ENCODE measurements at regions not wholly inside any gene's neighbourhood (a gene's known extent, or its start where the extent isn't known, plus 50 kb on each side); places are given as distances from the start of the nearest gene placed in this dataset.

DNA sequence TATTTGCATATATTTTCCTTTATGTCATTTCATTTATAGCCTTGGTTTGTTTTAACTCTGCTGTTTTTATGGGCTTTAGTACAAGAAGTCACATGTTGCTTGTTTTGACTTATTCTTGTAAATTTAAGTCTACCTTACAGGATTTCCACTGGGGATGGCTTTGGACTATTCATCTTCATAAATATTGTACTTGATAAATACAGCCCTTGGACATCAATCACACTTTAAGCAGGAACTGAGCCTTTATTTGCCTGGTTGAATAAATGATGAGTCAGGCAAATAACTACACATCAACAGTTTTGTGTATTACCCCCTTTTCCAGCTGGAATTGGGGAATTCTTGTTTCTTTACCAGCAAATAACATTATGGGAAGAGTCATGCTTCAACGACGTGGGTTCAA, 286.0 kb downstream of the CNTN3 start:
- Histone ChIP-seq H3K4me1 (replicated peaks; ENCODE audit: insufficient read depth) (no peaks in the 10 kb centered on the region), H3K27me3 (ENCODE audit: insufficient read depth, low read depth) (no peaks in the 10 kb centered on the region), H3K36me3 (ENCODE audit: low read depth) (no peaks in the 10 kb centered on the region), H3K4me3 (no peak overlapping the region), H3F3A (ENCODE audit: insufficient read depth, low read depth) (no peaks in the 10 kb centered on the region), H3K9me3 (ENCODE audit: insufficient read depth, low read depth) (no peaks in the 10 kb centered on the region), H3K79me2 (ENCODE audit: low read depth) (no peaks in the 10 kb centered on the region), H3K4me2 (no peak overlapping the region), H4K20me1 (ENCODE audit: insufficient read depth) (no peaks in the 10 kb centered on the region), H3K9me2 (ENCODE audit: insufficient read depth) (no peaks in the 10 kb centered on the region; the same call in 1 of the 2 replicates), H2AFZ (no peak overlapping the region), H3K27ac (no peak overlapping the region)
- intact Hi-C loops (cut with micrococcal nuclease; ENCODE audit: unreplicated experiment), result no loop called here
- BruUV-seq (replicated peaks), result no TSS peak
- DNase-seq, result no peak
- ChIA-PET POLR2A (ENCODE audit: unreplicated experiment) (no interaction called here), CTCF (no interaction called here)
- TF ChIP-seq, protein P1, sequence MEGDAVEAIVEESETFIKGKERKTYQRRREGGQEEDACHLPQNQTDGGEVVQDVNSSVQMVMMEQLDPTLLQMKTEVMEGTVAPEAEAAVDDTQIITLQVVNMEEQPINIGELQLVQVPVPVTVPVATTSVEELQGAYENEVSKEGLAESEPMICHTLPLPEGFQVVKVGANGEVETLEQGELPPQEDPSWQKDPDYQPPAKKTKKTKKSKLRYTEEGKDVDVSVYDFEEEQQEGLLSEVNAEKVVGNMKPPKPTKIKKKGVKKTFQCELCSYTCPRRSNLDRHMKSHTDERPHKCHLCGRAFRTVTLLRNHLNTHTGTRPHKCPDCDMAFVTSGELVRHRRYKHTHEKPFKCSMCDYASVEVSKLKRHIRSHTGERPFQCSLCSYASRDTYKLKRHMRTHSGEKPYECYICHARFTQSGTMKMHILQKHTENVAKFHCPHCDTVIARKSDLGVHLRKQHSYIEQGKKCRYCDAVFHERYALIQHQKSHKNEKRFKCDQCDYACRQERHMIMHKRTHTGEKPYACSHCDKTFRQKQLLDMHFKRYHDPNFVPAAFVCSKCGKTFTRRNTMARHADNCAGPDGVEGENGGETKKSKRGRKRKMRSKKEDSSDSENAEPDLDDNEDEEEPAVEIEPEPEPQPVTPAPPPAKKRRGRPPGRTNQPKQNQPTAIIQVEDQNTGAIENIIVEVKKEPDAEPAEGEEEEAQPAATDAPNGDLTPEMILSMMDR (conservative IDR thresholded peaks at IDR 0.05), result no peak
- TF ChIP-seq EZH2 (IDR thresholded peaks at IDR 0.05; ENCODE audit: low read depth), result no peak

DNA sequence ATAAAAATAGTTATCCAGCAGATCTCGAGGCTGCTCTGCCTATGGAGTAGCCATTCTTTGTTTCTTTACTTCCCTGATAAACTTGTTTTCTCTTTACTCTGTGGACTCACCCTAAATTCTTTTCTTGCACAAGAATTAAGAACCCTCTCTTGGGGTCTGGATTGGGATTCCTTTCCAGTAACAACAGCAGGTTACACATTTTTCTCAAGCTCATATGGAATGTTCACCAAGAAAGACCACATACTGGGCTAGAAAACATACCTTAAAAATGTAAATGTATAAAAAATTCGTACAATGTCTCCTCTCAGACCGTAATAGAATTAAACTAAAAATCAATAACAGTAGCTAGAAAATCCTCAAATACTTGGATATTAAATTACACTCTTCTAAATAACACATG, 299.2 kb downstream of the CNTN3 start:
- Histone ChIP-seq H2AFZ (no peak overlapping the region), H3K4me1 (replicated peaks; ENCODE audit: insufficient read depth) (no peaks in the 10 kb centered on the region), H3K9me3 (ENCODE audit: insufficient read depth, low read depth) (no peaks in the 10 kb centered on the region), H3K27ac (no peak overlapping the region), H3F3A (ENCODE audit: insufficient read depth, low read depth) (no peaks in the 10 kb centered on the region), H3K4me2 (no peak overlapping the region), H3K9me2 (ENCODE audit: insufficient read depth) (no peaks in the 10 kb centered on the region), H4K20me1 (ENCODE audit: insufficient read depth) (no peaks in the 10 kb centered on the region), H3K36me3 (ENCODE audit: low read depth) (no peaks in the 10 kb centered on the region), H3K27me3 (ENCODE audit: insufficient read depth, low read depth) (no peaks in the 10 kb centered on the region), H3K79me2 (ENCODE audit: low read depth) (no peaks in the 10 kb centered on the region), H3K4me3 (no peak overlapping the region)
- CTCF ChIA-PET, result no interaction called here
- intact Hi-C loops (cut with micrococcal nuclease; ENCODE audit: unreplicated experiment), result no loop called here
- POLR2A ChIA-PET (ENCODE audit: unreplicated experiment), result no interaction called here
- DNase-seq, result no peak
- no TSS peak for BruUV-seq (replicated peaks)
- TF ChIP-seq, protein P1 (conservative IDR thresholded peaks at IDR 0.05), result no peak
- TF ChIP-seq EZH2 (IDR thresholded peaks at IDR 0.05; ENCODE audit: low read depth), result no peak

DNA sequence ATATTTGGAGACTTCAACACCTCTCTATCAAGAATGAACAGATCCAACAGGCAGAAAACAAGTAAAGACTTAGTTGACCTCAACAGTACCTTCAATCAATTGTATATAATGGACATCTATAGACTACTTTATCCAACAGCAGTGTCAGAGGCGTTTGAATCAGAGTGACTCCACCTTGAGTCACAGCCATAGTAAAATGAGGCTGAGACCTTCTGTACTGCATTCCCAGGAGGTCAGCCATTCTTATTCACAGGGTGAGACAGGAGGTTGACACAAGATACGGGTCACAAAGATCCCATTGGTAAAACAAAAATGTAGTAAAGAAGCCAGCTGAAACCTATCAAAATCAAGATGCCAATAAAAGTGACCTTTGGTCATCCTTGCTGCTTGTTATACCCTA, 299.8 kb downstream of the CNTN3 start:
- DNase-seq, result no peak
- Histone ChIP-seq H3K27me3 (ENCODE audit: insufficient read depth, low read depth) (no peaks in the 10 kb centered on the region), H3F3A (ENCODE audit: insufficient read depth, low read depth) (no peaks in the 10 kb centered on the region), H3K79me2 (ENCODE audit: low read depth) (no peaks in the 10 kb centered on the region), H3K36me3 (ENCODE audit: low read depth) (no peaks in the 10 kb centered on the region), H3K27ac (no peak overlapping the region), H4K20me1 (ENCODE audit: insufficient read depth) (no peaks in the 10 kb centered on the region), H3K4me1 (replicated peaks; ENCODE audit: insufficient read depth) (no peaks in the 10 kb centered on the region), H3K9me2 (ENCODE audit: insufficient read depth) (no peaks in the 10 kb centered on the region), H2AFZ (no peak overlapping the region), H3K4me3 (no peak overlapping the region), H3K4me2 (no peak overlapping the region), H3K9me3 (ENCODE audit: insufficient read depth, low read depth) (no peaks in the 10 kb centered on the region)
- TF ChIP-seq, protein P1 (conservative IDR thresholded peaks at IDR 0.05), result no peak
- TF ChIP-seq EZH2 (IDR thresholded peaks at IDR 0.05; ENCODE audit: low read depth), result no peak
- POLR2A ChIA-PET (ENCODE audit: unreplicated experiment), result no interaction called here
- CTCF ChIA-PET, result no interaction called here
- intact Hi-C loops (cut with micrococcal nuclease; ENCODE audit: unreplicated experiment), result no loop called here
- no TSS peak for BruUV-seq (replicated peaks)

All from PC-9 (cell line).